ENCODE measurements at regions not wholly inside any gene's neighbourhood (a gene's known extent, or its start where the extent isn't known, plus 50 kb on each side); places are given as distances from the start of the nearest gene placed in this dataset.

DNA sequence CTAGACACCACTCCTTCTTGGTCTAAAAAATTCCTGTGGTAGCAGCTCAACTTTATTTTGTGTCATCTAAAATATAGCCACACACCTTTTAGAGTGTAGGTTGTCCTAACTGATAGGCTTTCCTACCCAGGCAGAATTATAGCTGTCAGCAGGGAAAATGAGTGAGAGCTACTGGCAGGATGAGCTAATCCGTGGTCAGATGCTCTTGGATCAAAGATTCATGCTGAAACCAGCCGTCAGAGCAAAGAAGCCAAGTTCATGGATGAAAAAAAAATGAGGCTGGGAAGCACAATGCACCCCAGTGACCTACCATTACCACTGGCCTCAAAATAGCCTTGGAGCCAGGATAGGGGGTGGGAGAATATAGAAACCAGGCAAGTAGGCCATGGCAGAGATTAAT, 113.1 kb upstream of the BLID start:
- Histone ChIP-seq H3K27ac (no peak overlapping the region), H3K9ac (ENCODE audit: insufficient read length) (no peak overlapping the region), H3K9me3 (ENCODE audit: low read depth, low read length) (no peaks in the 10 kb centered on the region), H3K4me3 (no peak overlapping the region), H3K36me3 (ENCODE audit: insufficient read depth, low read length) (no peaks in the 10 kb centered on the region)
- no peak for DNase-seq (ENCODE audit: low read depth, low spot score)
- TF ChIP-seq POLR2AphosphoS5 (IDR thresholded peaks at IDR 0.05; ENCODE audit: borderline replicate concordance, low read depth, low read length), result no peak
- TF ChIP-seq EZH2 (IDR thresholded peaks at IDR 0.05), result no peak
- no peak for TF ChIP-seq FOXP2 (optimal IDR thresholded peaks at IDR 0.05; ENCODE audit: control extremely low read depth, extremely low read length, insufficient read depth)

DNA sequence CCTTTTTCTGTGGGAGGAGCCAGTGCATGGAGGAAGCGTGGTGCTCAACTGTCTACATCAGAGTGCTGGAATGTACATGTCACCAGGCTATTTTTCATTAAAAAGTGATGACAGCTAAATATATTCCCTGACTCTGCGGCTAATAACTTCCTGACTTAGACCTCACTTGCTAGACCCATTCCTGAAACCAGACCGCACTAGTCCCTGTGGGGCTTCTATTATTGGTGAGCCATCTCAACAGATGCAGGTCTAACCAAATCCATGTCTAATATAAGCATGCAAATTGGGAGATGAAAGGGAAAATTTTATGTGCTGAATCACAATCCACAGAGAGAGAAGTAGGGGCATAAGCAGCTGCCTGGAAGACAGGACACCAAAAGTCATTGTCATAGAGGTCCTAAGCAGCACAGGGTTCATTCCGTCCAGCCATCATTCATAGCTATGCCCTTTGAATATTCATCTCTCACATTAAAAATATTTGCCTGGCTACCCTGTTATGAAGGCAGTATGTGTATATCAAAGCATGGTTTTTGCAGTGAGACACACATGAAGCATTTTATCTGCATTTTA, 110.9 kb upstream of the BLID start:
- Histone ChIP-seq H3K4me3 (no peak overlapping the region), H3K9me3 (ENCODE audit: low read depth, low read length) (no peaks in the 10 kb centered on the region), H3K9ac (ENCODE audit: insufficient read length) (no peak overlapping the region), H3K36me3 (ENCODE audit: insufficient read depth, low read length) (no peaks in the 10 kb centered on the region), H3K27ac (no peak overlapping the region)
- no peak for DNase-seq (ENCODE audit: low read depth, low spot score)
- TF ChIP-seq POLR2AphosphoS5 (IDR thresholded peaks at IDR 0.05; ENCODE audit: borderline replicate concordance, low read depth, low read length) (no peak), FOXP2 (optimal IDR thresholded peaks at IDR 0.05; ENCODE audit: control extremely low read depth, extremely low read length, insufficient read depth) (no peak), EZH2 (IDR thresholded peaks at IDR 0.05) (no peak)

DNA sequence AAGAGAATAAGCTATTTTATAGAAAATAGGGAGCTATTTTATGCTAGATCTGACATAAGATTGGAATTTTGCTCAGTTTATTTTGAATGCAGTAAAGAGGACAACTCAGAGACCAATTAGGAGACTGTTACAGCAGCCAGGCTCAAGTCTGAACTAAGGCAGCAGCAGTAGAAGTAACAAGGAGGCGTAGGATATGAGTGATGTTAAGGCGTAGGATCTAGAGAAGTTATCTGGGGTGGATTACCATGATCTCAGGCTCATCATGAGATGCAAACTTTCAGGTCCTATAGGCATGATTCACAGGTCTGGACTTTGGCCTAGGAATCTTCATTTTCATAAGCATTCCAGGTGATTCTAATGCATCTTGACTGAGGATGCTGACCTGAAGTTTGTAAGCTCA, 108.9 kb upstream of the BLID start:
- no peak for DNase-seq (ENCODE audit: low read depth, low spot score)
- no peak for TF ChIP-seq POLR2AphosphoS5 (IDR thresholded peaks at IDR 0.05; ENCODE audit: borderline replicate concordance, low read depth, low read length)
- TF ChIP-seq EZH2 (IDR thresholded peaks at IDR 0.05), result no peak
- no peak for TF ChIP-seq FOXP2 (optimal IDR thresholded peaks at IDR 0.05; ENCODE audit: control extremely low read depth, extremely low read length, insufficient read depth)

DNA sequence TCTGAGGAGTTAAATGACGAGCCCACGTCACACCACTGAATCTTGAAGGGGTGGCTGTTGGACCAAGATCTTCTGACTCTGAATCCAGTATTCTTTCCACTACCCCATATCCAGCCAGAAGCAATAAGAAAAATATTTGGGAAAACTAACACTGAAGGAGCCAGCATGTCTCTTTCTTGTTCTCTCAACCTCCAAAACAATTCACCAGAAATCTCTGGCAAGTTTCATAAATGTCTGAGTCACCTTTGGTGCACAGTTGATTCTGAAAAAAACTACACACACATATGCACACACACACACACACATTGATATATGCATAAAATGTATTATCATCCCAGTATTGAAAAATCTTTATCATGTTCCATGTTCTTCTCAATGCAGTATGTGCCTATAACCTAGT, 104.3 kb upstream of the BLID start:
- TF ChIP-seq POLR2AphosphoS5 (IDR thresholded peaks at IDR 0.05; ENCODE audit: borderline replicate concordance, low read depth, low read length) (no peak), FOXP2 (optimal IDR thresholded peaks at IDR 0.05; ENCODE audit: control extremely low read depth, extremely low read length, insufficient read depth) (no peak), EZH2 (IDR thresholded peaks at IDR 0.05) (no peak)
- H3K27ac ChIP-seq, result no peak overlapping the region
- no peaks in the 10 kb centered on the region for H3K9me3 ChIP-seq (ENCODE audit: low read depth, low read length)
- H3K36me3 ChIP-seq (ENCODE audit: insufficient read depth, low read length), result no peaks in the 10 kb centered on the region
- no peak for DNase-seq (ENCODE audit: low read depth, low spot score)
- H3K9ac ChIP-seq (ENCODE audit: insufficient read length), result no peak overlapping the region
- H3K4me3 ChIP-seq, result no peak overlapping the region

More for the DNA sequence above, 108.9 kb upstream of the BLID start:
- Histone ChIP-seq H3K36me3 (ENCODE audit: insufficient read depth, low read length) (no peaks in the 10 kb centered on the region), H3K4me3 (no peak overlapping the region), H3K9ac (ENCODE audit: insufficient read length) (no peak overlapping the region), H3K9me3 (ENCODE audit: low read depth, low read length) (no peaks in the 10 kb centered on the region), H3K27ac (no peak overlapping the region)

DNA sequence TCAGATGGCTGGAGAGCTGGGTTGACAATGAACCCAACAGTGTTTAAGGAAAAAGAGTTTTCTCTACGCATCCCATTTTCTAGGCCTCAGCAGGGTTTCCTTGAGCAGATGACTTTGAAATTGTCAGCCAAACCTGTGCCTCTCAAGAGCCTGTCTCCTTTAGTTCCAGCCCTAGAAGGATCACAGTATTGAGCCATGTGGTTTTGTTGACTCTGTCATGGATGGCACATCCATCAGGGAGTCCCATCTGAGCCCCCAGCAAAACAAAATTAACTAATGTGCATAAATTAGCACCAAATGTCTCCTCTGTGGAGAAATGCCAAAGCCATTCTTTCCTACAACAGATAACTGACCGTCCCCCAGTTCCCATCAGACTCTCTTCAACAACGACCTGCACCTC, 103.8 kb upstream of the BLID start:
- Histone ChIP-seq H3K4me3 (no peak overlapping the region), H3K9ac (ENCODE audit: insufficient read length) (no peak overlapping the region), H3K27ac (no peak overlapping the region), H3K36me3 (ENCODE audit: insufficient read depth, low read length) (no peaks in the 10 kb centered on the region), H3K9me3 (ENCODE audit: low read depth, low read length) (no peaks in the 10 kb centered on the region)
- DNase-seq (ENCODE audit: low read depth, low spot score), result no peak
- TF ChIP-seq POLR2AphosphoS5 (IDR thresholded peaks at IDR 0.05; ENCODE audit: borderline replicate concordance, low read depth, low read length), result no peak
- no peak for TF ChIP-seq EZH2 (IDR thresholded peaks at IDR 0.05)
- no peak for TF ChIP-seq FOXP2 (optimal IDR thresholded peaks at IDR 0.05; ENCODE audit: control extremely low read depth, extremely low read length, insufficient read depth)

DNA sequence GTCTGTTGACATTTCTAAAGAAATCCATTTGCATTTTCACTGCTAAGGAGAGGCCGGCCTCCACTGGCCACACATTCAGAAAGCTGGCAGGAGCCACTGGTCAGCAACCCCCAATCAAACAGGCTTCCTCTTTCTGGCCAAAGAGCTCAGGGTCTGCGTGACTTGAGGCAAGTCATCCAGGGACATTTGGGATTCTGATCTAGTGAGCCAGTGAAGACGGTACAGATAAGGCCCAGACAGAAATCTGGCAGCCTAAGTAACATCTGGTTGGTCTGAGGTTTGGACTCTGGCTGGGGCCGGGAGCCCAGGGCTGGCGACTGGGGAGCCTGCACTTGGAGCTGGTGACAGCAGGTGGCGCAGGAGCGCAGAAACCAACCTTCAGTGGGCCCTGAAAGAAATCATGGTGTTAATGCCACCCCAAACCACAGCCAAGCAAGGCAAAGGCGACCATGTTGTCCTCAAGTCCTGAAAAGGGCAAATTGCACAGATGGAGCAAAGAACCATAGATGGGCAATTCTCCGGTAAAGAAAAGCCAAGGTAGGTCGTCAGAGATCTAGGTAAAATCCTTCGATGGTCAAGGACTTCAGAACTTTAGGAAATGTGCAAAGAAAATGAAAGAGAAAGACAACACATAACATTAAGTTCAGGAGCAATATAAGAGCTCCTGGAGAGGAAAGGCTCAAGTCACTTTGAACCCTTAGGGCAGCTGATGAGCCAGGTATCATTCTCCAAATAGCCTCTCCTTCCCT, 99.4 kb upstream of the BLID start:
- Histone ChIP-seq H3K4me3 (no peak overlapping the region), H3K27ac (no peak overlapping the region), H3K36me3 (ENCODE audit: insufficient read depth, low read length) (no peaks in the 10 kb centered on the region), H3K9ac (ENCODE audit: insufficient read length) (no peak overlapping the region), H3K9me3 (ENCODE audit: low read depth, low read length) (no peaks in the 10 kb centered on the region)
- no peak for DNase-seq (ENCODE audit: low read depth, low spot score)
- no peak for TF ChIP-seq POLR2AphosphoS5 (IDR thresholded peaks at IDR 0.05; ENCODE audit: borderline replicate concordance, low read depth, low read length)
- no peak for TF ChIP-seq FOXP2 (optimal IDR thresholded peaks at IDR 0.05; ENCODE audit: control extremely low read depth, extremely low read length, insufficient read depth)
- TF ChIP-seq EZH2 (IDR thresholded peaks at IDR 0.05), result no peak

DNA sequence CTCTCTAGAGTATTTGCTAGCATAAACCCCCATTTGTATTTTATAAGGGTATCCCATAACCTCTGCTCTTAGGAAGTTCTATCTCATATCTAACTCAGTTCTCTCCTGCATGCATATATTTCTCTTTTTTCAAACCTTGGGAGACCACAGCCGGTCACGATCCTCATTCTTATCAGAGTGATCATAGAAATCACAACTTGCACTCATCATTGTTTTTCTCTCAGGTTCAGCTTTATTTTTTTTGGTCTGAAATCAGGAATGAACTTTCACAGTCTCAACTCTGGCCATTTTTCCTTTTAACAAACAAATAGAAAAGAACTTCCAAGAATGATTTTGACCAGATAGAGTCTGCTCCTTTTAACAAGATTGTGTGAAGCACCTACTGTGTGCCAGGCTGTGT, 98.6 kb upstream of the BLID start:
- no peak for DNase-seq (ENCODE audit: low read depth, low spot score)
- Histone ChIP-seq H3K4me3 (no peak overlapping the region), H3K36me3 (ENCODE audit: insufficient read depth, low read length) (no peaks in the 10 kb centered on the region), H3K27ac (no peak overlapping the region), H3K9ac (ENCODE audit: insufficient read length) (no peak overlapping the region), H3K9me3 (ENCODE audit: low read depth, low read length) (no peaks in the 10 kb centered on the region)
- TF ChIP-seq EZH2 (IDR thresholded peaks at IDR 0.05) (no peak), FOXP2 (optimal IDR thresholded peaks at IDR 0.05; ENCODE audit: control extremely low read depth, extremely low read length, insufficient read depth) (no peak), POLR2AphosphoS5 (IDR thresholded peaks at IDR 0.05; ENCODE audit: borderline replicate concordance, low read depth, low read length) (no peak)

DNA sequence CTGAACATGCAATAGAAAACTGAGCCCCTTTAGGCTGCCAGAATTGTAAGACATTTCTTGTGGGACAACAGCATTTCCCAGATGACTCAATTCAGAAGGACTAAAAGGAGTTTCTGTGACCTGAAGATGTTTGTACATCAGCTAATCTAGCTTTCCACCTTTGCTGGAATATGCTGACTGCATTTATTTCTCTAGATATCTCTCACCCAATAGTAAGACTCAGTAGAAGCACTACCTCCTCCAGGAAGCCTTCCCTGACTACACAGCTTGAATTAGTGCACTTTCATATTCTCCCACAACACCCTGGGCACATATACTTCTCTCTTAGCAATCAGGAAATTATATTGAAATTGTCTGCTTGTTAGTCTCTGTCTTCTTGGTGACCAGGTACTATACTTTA, 98.1 kb upstream of the BLID start:
- Histone ChIP-seq H3K36me3 (ENCODE audit: insufficient read depth, low read length) (no peaks in the 10 kb centered on the region), H3K9ac (ENCODE audit: insufficient read length) (no peak overlapping the region), H3K27ac (no peak overlapping the region), H3K4me3 (no peak overlapping the region), H3K9me3 (ENCODE audit: low read depth, low read length) (no peaks in the 10 kb centered on the region)
- DNase-seq (ENCODE audit: low read depth, low spot score), result no peak
- TF ChIP-seq POLR2AphosphoS5 (IDR thresholded peaks at IDR 0.05; ENCODE audit: borderline replicate concordance, low read depth, low read length), result no peak
- TF ChIP-seq FOXP2 (optimal IDR thresholded peaks at IDR 0.05; ENCODE audit: control extremely low read depth, extremely low read length, insufficient read depth), result no peak
- no peak for TF ChIP-seq EZH2 (IDR thresholded peaks at IDR 0.05)

Data from SK-N-MC (cell line).